Muscle of leg (tissue), 3 donors: ENCODE measurements at regions not wholly inside any gene's neighbourhood (a gene's known extent, or its start where the extent isn't known, plus 50 kb on each side); places are given as distances from the start of the nearest gene placed in this dataset.

ENCODE experiments used
- DNase-seq: peaks from one replicate; pipeline ENCODE4 v3.0.0; 2013
- H3K27ac ChIP-seq: one replicate; pipeline ENCODE4 v1.5.1; 2013; ENCODE audit warnings: mild to moderate bottlenecking, low read length, control low read depth
- H3K27me3 ChIP-seq: one replicate; pipeline ENCODE4 v1.6.1; 2013; ENCODE audit warnings: low read length; ENCODE audit not compliant: control insufficient read depth, insufficient read depth
- H3K36me3 ChIP-seq: one replicate; pipeline ENCODE4 v1.6.1; 2013; ENCODE audit warnings: low read length; ENCODE audit not compliant: control insufficient read depth, insufficient read depth
- H3K4me1 ChIP-seq: one replicate; pipeline ENCODE4 v1.6.1; 2013; ENCODE audit warnings: low read length; ENCODE audit not compliant: control insufficient read depth, insufficient read depth
- H3K4me3 ChIP-seq: one replicate; pipeline ENCODE4 v1.5.1; 2013; ENCODE audit warnings: low read length, control low read depth
- H3K9me3 ChIP-seq: replicated peaks from 2 replicates; pipeline ENCODE4 v1.6.1; 2013; ENCODE audit warnings: low read depth, low read length; ENCODE audit not compliant: control insufficient read depth
- WGBS: methylation state at CpG from one replicate; pipeline ENCODE4 v1.1.5; 2013; ENCODE audit warnings: missing lambda C conversion rate; ENCODE audit not compliant: insufficient coverage; 5-methylcytosine and 5-hydroxymethylcytosine counted together

- H3K4me3 ChIP-seq = no peak overlapping the region
- WGBS = 28% methylated on average over 3 of the region's 6 CpGs
- peaks cover 2% of the 10 kb centered on the region for H3K27me3 ChIP-seq
- H3K36me3 ChIP-seq = no peaks in the 10 kb centered on the region
- no peaks in the 10 kb centered on the region for H3K9me3 ChIP-seq
- H3K4me1 ChIP-seq = peaks cover 15% of the 10 kb centered on the region
- peak overlapping the region; percentile 35 for H3K27ac ChIP-seq
- DNase-seq = peak; percentile 53
Observed at GRCh38 chr20:24378661-24379483, 90.6 kb upstream of the SYNDIG1 start.

DNA sequence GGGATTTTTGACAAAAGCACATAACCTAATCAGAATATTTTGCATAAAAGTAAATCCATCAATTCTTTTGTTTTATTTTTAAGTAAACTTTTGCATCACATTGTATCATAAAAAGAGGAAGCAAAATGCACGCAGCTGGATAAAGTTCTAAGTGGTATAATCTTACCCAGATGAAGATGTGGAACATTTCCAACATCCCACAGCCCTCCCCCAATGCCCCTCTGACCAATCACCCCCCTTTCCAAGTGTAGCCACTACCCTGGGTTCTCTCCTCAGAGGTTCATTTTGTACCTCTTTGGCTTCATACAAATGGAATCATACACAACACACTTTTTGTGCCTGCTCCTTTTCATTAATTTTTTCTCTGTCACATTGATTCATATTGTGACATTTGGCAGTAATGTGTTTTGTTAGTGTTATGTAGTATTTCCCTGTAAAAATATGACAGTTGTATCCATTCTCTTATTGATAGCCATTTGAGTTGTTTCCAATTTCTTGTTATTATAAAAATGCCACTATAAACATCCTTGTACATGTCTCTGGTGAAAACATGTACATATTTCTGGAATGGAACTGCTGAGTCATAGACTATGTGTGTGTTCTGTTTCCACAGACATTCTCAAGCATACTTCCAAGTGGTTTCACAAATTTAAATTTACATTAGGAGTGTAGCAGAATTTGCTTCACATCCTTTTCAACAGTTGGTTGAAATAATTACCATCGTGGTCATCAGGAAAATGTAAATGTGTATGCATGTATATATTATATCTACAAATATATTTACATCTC is 92.9 kb upstream of the SYNDIG1 start:
- Histone ChIP-seq H3K36me3 (no peaks in the 10 kb centered on the region), H3K4me1 (peaks cover 9% of the 10 kb centered on the region), H3K4me3 (no peak overlapping the region), H3K27me3 (peaks cover 2% of the 10 kb centered on the region), H3K9me3 (no peaks in the 10 kb centered on the region), H3K27ac (no peak overlapping the region)
- WGBS = no CpG with 5 or more reads among the region's 2 CpGs
- DNase-seq = peak; percentile 52

DNA sequence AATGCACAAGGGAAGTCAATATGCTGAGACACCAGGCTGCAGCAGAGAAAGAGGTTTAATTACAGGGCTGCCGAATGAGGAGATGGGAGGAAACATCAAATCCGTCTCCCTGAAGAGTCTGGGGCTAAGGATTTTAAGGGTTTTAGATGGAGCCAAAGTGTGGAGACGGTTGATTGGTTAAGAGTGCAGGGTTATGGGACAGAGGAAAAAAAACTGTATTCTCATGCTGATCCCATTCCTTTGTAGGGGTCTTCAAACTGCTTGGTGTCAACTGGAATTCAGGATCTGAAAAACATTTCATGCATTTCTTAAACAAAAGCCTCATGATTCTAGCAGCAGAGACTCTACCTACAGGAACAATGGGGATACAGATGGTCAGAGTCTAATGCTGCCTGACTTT is 96.1 kb upstream of the SYNDIG1 start:
- DNase-seq = no peak
- H3K36me3 ChIP-seq = no peaks in the 10 kb centered on the region
- no peaks in the 10 kb centered on the region for H3K27me3 ChIP-seq
- 48% methylated on average over 3 of the region's 3 CpGs for WGBS
- no peak overlapping the region for H3K27ac ChIP-seq
- no peaks in the 10 kb centered on the region for H3K4me1 ChIP-seq
- H3K9me3 ChIP-seq = no peaks in the 10 kb centered on the region
- no peak overlapping the region for H3K4me3 ChIP-seq

GRCh38 chr20:24370911-24371695 is 98.3 kb upstream of the SYNDIG1 start:
- H3K9me3 ChIP-seq = no peaks in the 10 kb centered on the region
- WGBS = 80% methylated on average over 5 of the region's 7 CpGs
- H3K4me1 ChIP-seq = no peaks in the 10 kb centered on the region
- DNase-seq = no peak
- H3K27me3 ChIP-seq = no peaks in the 10 kb centered on the region
- H3K27ac ChIP-seq = no peak overlapping the region
- no peaks in the 10 kb centered on the region for H3K36me3 ChIP-seq
- no peak overlapping the region for H3K4me3 ChIP-seq

GRCh38 chr20:24370249-24370648 is 99.2 kb upstream of the SYNDIG1 start:
- 83% methylated on average over 5 of the region's 6 CpGs for WGBS
- Histone ChIP-seq H3K4me3 (no peak overlapping the region), H3K27ac (no peak overlapping the region), H3K27me3 (no peaks in the 10 kb centered on the region), H3K36me3 (no peaks in the 10 kb centered on the region), H3K4me1 (no peaks in the 10 kb centered on the region), H3K9me3 (no peaks in the 10 kb centered on the region)
- no peak for DNase-seq

- no peak overlapping the region for H3K27ac ChIP-seq
- 92% methylated on average over 3 of the region's 4 CpGs for WGBS
- H3K9me3 ChIP-seq = no peaks in the 10 kb centered on the region
- H3K4me3 ChIP-seq = no peak overlapping the region
- H3K27me3 ChIP-seq = no peaks in the 10 kb centered on the region
- no peaks in the 10 kb centered on the region for H3K4me1 ChIP-seq
- no peak for DNase-seq
- H3K36me3 ChIP-seq = no peaks in the 10 kb centered on the region
Observed at GRCh38 chr20:24368253-24368652, 101.2 kb upstream of the SYNDIG1 start.

DNA sequence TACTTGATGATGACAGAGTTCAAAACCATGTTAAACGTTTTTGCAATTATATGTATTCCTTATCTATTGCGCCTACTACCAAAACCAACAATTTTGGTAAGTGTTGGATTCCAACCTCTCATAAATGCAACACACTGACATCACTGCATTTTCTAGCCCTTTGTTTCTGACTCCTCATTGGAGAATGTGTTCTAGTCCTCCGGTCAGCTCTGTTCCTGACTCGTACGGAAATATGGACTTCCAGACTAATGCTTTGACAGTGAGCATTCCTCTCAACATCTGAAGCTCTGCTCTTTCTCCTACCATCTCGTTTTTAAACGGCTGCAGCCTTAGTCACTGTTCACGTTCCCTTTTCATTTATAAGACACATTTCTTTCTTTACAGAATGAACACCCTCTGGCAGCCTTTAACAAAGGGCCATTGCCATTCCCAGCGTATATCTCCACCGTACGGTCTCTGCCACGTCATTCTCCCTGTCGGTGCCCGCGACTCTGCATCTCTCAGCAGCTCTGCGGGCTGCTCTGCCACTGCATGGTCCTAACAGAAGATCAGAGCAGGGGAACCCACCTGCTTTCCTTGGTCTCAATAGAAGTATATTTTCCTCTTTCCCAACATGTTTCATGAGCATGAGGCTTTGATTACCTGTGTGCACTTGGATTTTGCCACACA is 103.0 kb upstream of the SYNDIG1 start:
- Histone ChIP-seq H3K36me3 (no peaks in the 10 kb centered on the region), H3K27ac (no peak overlapping the region), H3K27me3 (no peaks in the 10 kb centered on the region), H3K4me1 (no peaks in the 10 kb centered on the region), H3K4me3 (no peak overlapping the region), H3K9me3 (peaks cover 8% of the 10 kb centered on the region)
- DNase-seq = no peak
- 87% methylated on average over 14 of the region's 16 CpGs for WGBS

- H3K27me3 ChIP-seq = no peaks in the 10 kb centered on the region
- peaks cover 10% of the 10 kb centered on the region for H3K9me3 ChIP-seq
- no peaks in the 10 kb centered on the region for H3K4me1 ChIP-seq
- no peak for DNase-seq
- no CpG with 5 or more reads among the region's 3 CpGs for WGBS
- no peaks in the 10 kb centered on the region for H3K36me3 ChIP-seq
- H3K27ac ChIP-seq = no peak overlapping the region
- H3K4me3 ChIP-seq = no peak overlapping the region
Observed at GRCh38 chr20:24365670-24366069, 103.8 kb upstream of the SYNDIG1 start.

GRCh38 chr20:24364482-24364881 is 104.9 kb upstream of the SYNDIG1 start:
- Histone ChIP-seq H3K4me3 (no peak overlapping the region), H3K4me1 (no peaks in the 10 kb centered on the region), H3K9me3 (peaks cover 10% of the 10 kb centered on the region), H3K36me3 (no peaks in the 10 kb centered on the region), H3K27me3 (no peaks in the 10 kb centered on the region), H3K27ac (no peak overlapping the region)
- 24% methylated on average over 2 of the region's 4 CpGs for WGBS
- DNase-seq = no peak
